Spinal cord (tissue), 9 donors: ENCODE measurements at regions not wholly inside any gene's neighbourhood (a gene's known extent, or its start where the extent isn't known, plus 50 kb on each side); places are given as distances from the start of the nearest gene placed in this dataset.

Experiments
- DNase-seq, 6 donors: peaks; one replicate each; pipeline versions ENCODE4 v3.0.0 to v3.0.0-alpha.2; 2013 to 2015; ENCODE audit warnings: low spot score in 6 of 6, low read depth in 4 of 6
- H3K27ac ChIP-seq: one replicate; pipeline ENCODE4 v1.5.1; 2013; ENCODE audit warnings: low read depth, low read length, control low read depth
- H3K27me3 ChIP-seq: one replicate; pipeline ENCODE4 v1.6.1; 2013; ENCODE audit warnings: low read length; ENCODE audit not compliant: control insufficient read depth, insufficient read depth
- H3K36me3 ChIP-seq: one replicate; pipeline ENCODE4 v1.6.1; 2013; ENCODE audit warnings: low read length; ENCODE audit not compliant: control insufficient read depth, insufficient read depth
- H3K4me1 ChIP-seq: one replicate; pipeline ENCODE4 v1.6.1; 2013; ENCODE audit warnings: low read length; ENCODE audit not compliant: control insufficient read depth, insufficient read depth
- H3K4me3 ChIP-seq: one replicate; pipeline ENCODE4 v1.5.1; 2013; ENCODE audit warnings: low read depth, low read length, control low read depth
- H3K9me3 ChIP-seq: one replicate; pipeline ENCODE4 v1.6.1; 2013; ENCODE audit warnings: low read length; ENCODE audit not compliant: control insufficient read depth, insufficient read depth
- WGBS: methylation state at CpG from one replicate; pipeline ENCODE4 v1.1.5; 2013; ENCODE audit warnings: missing lambda C conversion rate; ENCODE audit not compliant: insufficient coverage; 5-methylcytosine and 5-hydroxymethylcytosine counted together
- donor health status: healthy.

GRCh38 chr5:112563169-112563826, 144.2 kb upstream of the EPB41L4A start:
- Histone ChIP-seq H3K27me3 (no peaks in the 10 kb centered on the region), H3K36me3 (no peaks in the 10 kb centered on the region), H3K9me3 (peaks cover 10% of the 10 kb centered on the region), H3K4me3 (no peak overlapping the region), H3K27ac (no peak overlapping the region), H3K4me1 (no peaks in the 10 kb centered on the region)
- DNase-seq: no peak
- WGBS: 85% methylated on average over 5 of the region's 5 CpGs

GRCh38 chr5:112566251-112566650, 147.2 kb upstream of the EPB41L4A start:
- WGBS: no CpG with 5 or more reads among the region's 1 CpG
- H3K27me3 ChIP-seq: no peaks in the 10 kb centered on the region
- H3K9me3 ChIP-seq: peaks cover 10% of the 10 kb centered on the region
- H3K4me1 ChIP-seq: no peaks in the 10 kb centered on the region
- no peak for DNase-seq
- no peak overlapping the region for H3K27ac ChIP-seq
- no peak overlapping the region for H3K4me3 ChIP-seq
- no peaks in the 10 kb centered on the region for H3K36me3 ChIP-seq

- H3K4me3 ChIP-seq: no peak overlapping the region
- no peak overlapping the region for H3K27ac ChIP-seq
- no peaks in the 10 kb centered on the region for H3K36me3 ChIP-seq
- no peaks in the 10 kb centered on the region for H3K9me3 ChIP-seq
- DNase-seq: no peak
- no peaks in the 10 kb centered on the region for H3K4me1 ChIP-seq
- H3K27me3 ChIP-seq: no peaks in the 10 kb centered on the region
These were observed 150.5 kb upstream of the EPB41L4A start for GRCh38 chr5:112569596-112569995.

- H3K36me3 ChIP-seq: no peaks in the 10 kb centered on the region
- no peaks in the 10 kb centered on the region for H3K4me1 ChIP-seq
- H3K27ac ChIP-seq: no peak overlapping the region
- WGBS: no CpG with 5 or more reads among the region's 4 CpGs
- H3K27me3 ChIP-seq: no peaks in the 10 kb centered on the region
- no peak for DNase-seq
- H3K9me3 ChIP-seq: no peaks in the 10 kb centered on the region
- no peak overlapping the region for H3K4me3 ChIP-seq
These were observed 151.8 kb upstream of the EPB41L4A start for GRCh38 chr5:112570708-112571444.

GRCh38 chr5:112573441-112573840, 154.4 kb upstream of the EPB41L4A start:
- Histone ChIP-seq H3K4me3 (no peak overlapping the region), H3K27me3 (no peaks in the 10 kb centered on the region), H3K27ac (no peak overlapping the region), H3K4me1 (peaks cover 4% of the 10 kb centered on the region), H3K36me3 (no peaks in the 10 kb centered on the region), H3K9me3 (no peaks in the 10 kb centered on the region)
- DNase-seq: no peak
- WGBS: 94% methylated on average over 2 of the region's 3 CpGs

- DNase-seq: peak in 2 of 6 donors; percentile 38 to 78
- H3K27ac ChIP-seq: no peak overlapping the region
- H3K27me3 ChIP-seq: no peaks in the 10 kb centered on the region
- 60% methylated on average over 1 of the region's 3 CpGs for WGBS
- H3K36me3 ChIP-seq: no peaks in the 10 kb centered on the region
- H3K4me3 ChIP-seq: no peak overlapping the region
- peaks cover 4% of the 10 kb centered on the region for H3K4me1 ChIP-seq
- no peaks in the 10 kb centered on the region for H3K9me3 ChIP-seq
These were observed 155.5 kb upstream of the EPB41L4A start for GRCh38 chr5:112574536-112574935.

GRCh38 chr5:112576298-112576925, 157.3 kb upstream of the EPB41L4A start:
- 30% methylated on average over 3 of the region's 3 CpGs for WGBS
- peak overlapping the region; percentile 62 for H3K27ac ChIP-seq

GRCh38 chr5:112579599-112580170, 158.0 kb upstream of the APC start:
- DNase-seq: no peak
- Histone ChIP-seq H3K36me3 (no peaks in the 10 kb centered on the region), H3K4me1 (peaks cover 4% of the 10 kb centered on the region), H3K27me3 (no peaks in the 10 kb centered on the region), H3K9me3 (no peaks in the 10 kb centered on the region), H3K4me3 (no peak overlapping the region), H3K27ac (no peak overlapping the region)
- WGBS: no CpG with 5 or more reads among the region's 1 CpG

More at GRCh38 chr5:112576298-112576925, 157.3 kb upstream of the EPB41L4A start:
- peak in 1 of 6 donors; percentile 87 for DNase-seq
- H3K4me3 ChIP-seq: no peak overlapping the region
- no peaks in the 10 kb centered on the region for H3K27me3 ChIP-seq
- H3K9me3 ChIP-seq: no peaks in the 10 kb centered on the region
- H3K36me3 ChIP-seq: no peaks in the 10 kb centered on the region
- H3K4me1 ChIP-seq: peaks cover 4% of the 10 kb centered on the region

GRCh38 chr5:112581811-112582320, 155.8 kb upstream of the APC start:
- Histone ChIP-seq H3K4me3 (no peak overlapping the region), H3K36me3 (no peaks in the 10 kb centered on the region), H3K9me3 (no peaks in the 10 kb centered on the region), H3K27ac (no peak overlapping the region), H3K4me1 (no peaks in the 10 kb centered on the region), H3K27me3 (no peaks in the 10 kb centered on the region)
- DNase-seq: no peak
- 89% methylated on average over 6 of the region's 9 CpGs for WGBS
